ENCODE measurements at regions not wholly inside any gene's neighbourhood (a gene's known extent, or its start where the extent isn't known, plus 50 kb on each side); places are given as distances from the start of the nearest gene placed in this dataset.

DNA sequence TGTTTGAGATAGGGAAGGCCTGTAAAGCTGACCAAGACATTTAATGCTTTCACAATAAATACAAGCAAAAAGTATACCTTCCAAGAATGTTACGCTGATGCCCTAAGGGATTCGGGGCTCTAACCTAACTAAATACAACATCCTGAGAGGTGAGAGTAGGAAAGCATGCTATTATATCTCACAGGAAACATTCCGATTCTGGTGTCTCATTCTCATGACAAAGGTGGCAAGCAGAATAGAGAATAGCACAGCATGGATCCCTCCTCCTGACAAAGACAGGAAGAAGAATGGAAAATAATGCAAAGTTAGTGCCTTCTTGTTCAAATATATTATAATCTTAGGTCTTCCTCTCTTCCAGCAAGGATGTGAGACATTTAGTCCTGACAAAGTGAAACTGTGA lies 504.3 kb downstream of the TFEC start:
- BruUV-seq (replicated peaks) = no TSS peak
- ChIA-PET CTCF (ENCODE audit: low intra/inter-chr PET ratio) (no interaction called here), POLR2A (no interaction called here)
- Histone ChIP-seq H3K27me3 (ENCODE audit: control insufficient read depth in 2 of 2, insufficient read depth in 2 of 2, low read length in 2 of 2) (no peaks in the 10 kb centered on the region), H3K4me1 (replicated peaks in 1 of 2; ENCODE audit: control insufficient read depth in 2 of 2, insufficient read depth in 2 of 2, low read length in 2 of 2) (no peaks in the 10 kb centered on the region), H3K9me3 (replicated peaks; ENCODE audit: control insufficient read depth, insufficient read depth, low read depth, low read length) (no peaks in the 10 kb centered on the region; the same call in none of the 2 replicates), H3K9me1 (ENCODE audit: control insufficient read depth, insufficient read depth, low read length) (no peaks in the 10 kb centered on the region), H3K36me3 (ENCODE audit: control insufficient read depth, insufficient read depth, low read length) (no peaks in the 10 kb centered on the region), H3K27ac (ENCODE audit: extremely low read depth, low read depth, low read length) (no peak overlapping the region), H3K9ac (ENCODE audit: insufficient read depth in 1 of 2, low read depth in 2 of 2, low read length in 2 of 2) (no peak overlapping the region), H3K4me3 (no peak overlapping the region), H2AFZ (ENCODE audit: low read depth, low read length) (no peak overlapping the region), H4K20me1 (replicated peaks; ENCODE audit: control insufficient read depth, insufficient read depth, low read length) (no peaks in the 10 kb centered on the region), H3K79me2 (ENCODE audit: control insufficient read depth, insufficient read depth, low read length) (no peaks in the 10 kb centered on the region), H3K4me2 (ENCODE audit: insufficient read depth, low read length) (no peak overlapping the region)
- FAIRE-seq = no peak
- in situ Hi-C loops (cut with MboI) (no loop called here), intact Hi-C loops (cut with micrococcal nuclease) (no loop called here)
- no peak for DNase-seq (ENCODE audit: extremely low read depth in 1 of 4, low spot score in 3 of 4)
- no peak for ATAC-seq
- WGBS (ENCODE audit: insufficient coverage, low coverage, missing lambda C conversion rate) = 0% methylated on average over 3 of the region's 3 CpGs
- TF ChIP-seq, protein P1, sequence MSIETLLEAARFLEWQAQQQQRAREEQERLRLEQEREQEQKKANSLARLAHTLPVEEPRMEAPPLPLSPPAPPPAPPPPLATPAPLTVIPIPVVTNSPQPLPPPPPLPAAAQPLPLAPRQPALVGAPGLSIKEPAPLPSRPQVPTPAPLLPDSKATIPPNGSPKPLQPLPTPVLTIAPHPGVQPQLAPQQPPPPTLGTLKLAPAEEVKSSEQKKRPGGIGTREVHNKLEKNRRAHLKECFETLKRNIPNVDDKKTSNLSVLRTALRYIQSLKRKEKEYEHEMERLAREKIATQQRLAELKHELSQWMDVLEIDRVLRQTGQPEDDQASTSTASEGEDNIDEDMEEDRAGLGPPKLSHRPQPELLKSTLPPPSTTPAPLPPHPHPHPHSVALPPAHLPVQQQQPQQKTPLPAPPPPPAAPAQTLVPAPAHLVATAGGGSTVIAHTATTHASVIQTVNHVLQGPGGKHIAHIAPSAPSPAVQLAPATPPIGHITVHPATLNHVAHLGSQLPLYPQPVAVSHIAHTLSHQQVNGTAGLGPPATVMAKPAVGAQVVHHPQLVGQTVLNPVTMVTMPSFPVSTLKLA (conservative IDR thresholded peaks at IDR 0.05) = no peak
- TF ChIP-seq TFAM (CRISPR knock-in tag; conservative IDR thresholded peaks at IDR 0.05) = no peak
- no peak for TF ChIP-seq FOXP1 (CRISPR knock-in tag; IDR thresholded peaks at IDR 0.05)
- TF ChIP-seq ELF2 (CRISPR knock-in tag; IDR thresholded peaks at IDR 0.05) = no peak
- no peak for TF ChIP-seq ESRRB (CRISPR knock-in tag; IDR thresholded peaks at IDR 0.05; ENCODE audit: borderline replicate concordance)
- TF ChIP-seq, protein P2, sequence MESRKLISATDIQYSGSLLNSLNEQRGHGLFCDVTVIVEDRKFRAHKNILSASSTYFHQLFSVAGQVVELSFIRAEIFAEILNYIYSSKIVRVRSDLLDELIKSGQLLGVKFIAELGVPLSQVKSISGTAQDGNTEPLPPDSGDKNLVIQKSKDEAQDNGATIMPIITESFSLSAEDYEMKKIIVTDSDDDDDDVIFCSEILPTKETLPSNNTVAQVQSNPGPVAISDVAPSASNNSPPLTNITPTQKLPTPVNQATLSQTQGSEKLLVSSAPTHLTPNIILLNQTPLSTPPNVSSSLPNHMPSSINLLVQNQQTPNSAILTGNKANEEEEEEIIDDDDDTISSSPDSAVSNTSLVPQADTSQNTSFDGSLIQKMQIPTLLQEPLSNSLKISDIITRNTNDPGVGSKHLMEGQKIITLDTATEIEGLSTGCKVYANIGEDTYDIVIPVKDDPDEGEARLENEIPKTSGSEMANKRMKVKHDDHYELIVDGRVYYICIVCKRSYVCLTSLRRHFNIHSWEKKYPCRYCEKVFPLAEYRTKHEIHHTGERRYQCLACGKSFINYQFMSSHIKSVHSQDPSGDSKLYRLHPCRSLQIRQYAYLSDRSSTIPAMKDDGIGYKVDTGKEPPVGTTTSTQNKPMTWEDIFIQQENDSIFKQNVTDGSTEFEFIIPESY (CRISPR knock-in tag; IDR thresholded peaks at IDR 0.05) = no peak
- no peak for TF ChIP-seq CC2D1A (IDR thresholded peaks at IDR 0.05)
- TF ChIP-seq EGR1 (conservative IDR thresholded peaks at IDR 0.05) = no peak
- TF ChIP-seq ZNF445 (CRISPR knock-in tag; IDR thresholded peaks at IDR 0.05; ENCODE audit: low read depth) = no peak
